ENCODE measurements at regions not wholly inside any gene's neighbourhood (a gene's known extent, or its start where the extent isn't known, plus 50 kb on each side); places are given as distances from the start of the nearest gene placed in this dataset.
"Not testable (repeated sequence)": the region's sequence is repeated elsewhere in the genome, so short reads cannot be mapped to it uniquely, and the experiment has no call there.

GRCh38 chr15:21015171-21015570 lies 149.1 kb upstream of the POTEB2 start:
- H3K4ac ChIP-seq (ENCODE audit: low read depth in 1 of 2, low read length in 2 of 2): not testable (repeated sequence)

GRCh38 chr15:21013308-21013707 lies 147.2 kb upstream of the POTEB2 start:
- not testable (repeated sequence) for H3K4ac ChIP-seq (ENCODE audit: low read depth in 1 of 2, low read length in 2 of 2); H3K27ac ChIP-seq (ENCODE audit: low read length, poor library complexity, severe bottlenecking); H4K8ac ChIP-seq (ENCODE audit: low read length); H3K9me3 ChIP-seq (ENCODE audit: control insufficient read depth, low read length); H3K4me1 ChIP-seq (ENCODE audit: control insufficient read depth, insufficient read depth, low read depth, low read length); H3K79me1 ChIP-seq (replicated peaks; ENCODE audit: low read length, poor library complexity, severe bottlenecking); H2BK5ac ChIP-seq (ENCODE audit: low read depth, low read length, poor library complexity, severe bottlenecking); H3K4me2 ChIP-seq (ENCODE audit: low read length, poor library complexity, severe bottlenecking); H3K18ac ChIP-seq (ENCODE audit: low read depth in 1 of 2, low read length in 2 of 2); H4K91ac ChIP-seq (ENCODE audit: low read length); H3K36me3 ChIP-seq (ENCODE audit: control insufficient read depth in 1 of 2, insufficient read depth in 2 of 2, low read depth in 1 of 2, low read length in 2 of 2); DNase-seq; H2AFZ ChIP-seq (ENCODE audit: low read depth, low read length); H2BK120ac ChIP-seq (ENCODE audit: low read depth, low read length); H3K4me3 ChIP-seq (ENCODE audit: insufficient read depth in 1 of 2, low read depth in 1 of 2, low read length in 2 of 2); H3K27me3 ChIP-seq (ENCODE audit: control insufficient read depth in 1 of 2, insufficient read depth in 1 of 2, low read length in 2 of 2); H2BK15ac ChIP-seq (ENCODE audit: low read depth, poor library complexity, severe bottlenecking); H3K9ac ChIP-seq (ENCODE audit: low read length); H3K14ac ChIP-seq (ENCODE audit: low read length in 2 of 2); H2BK12ac ChIP-seq (ENCODE audit: low read length in 2 of 2); H2AK5ac ChIP-seq (ENCODE audit: low read length, severe bottlenecking); H3K23ac ChIP-seq (ENCODE audit: low read length in 2 of 2)
- no CpG with 5 or more reads among the region's 9 CpGs for WGBS

More at GRCh38 chr15:21015171-21015570, 149.1 kb upstream of the POTEB2 start:
- H2AK5ac ChIP-seq (ENCODE audit: low read length, severe bottlenecking); H4K8ac ChIP-seq (ENCODE audit: low read length); H3K27me3 ChIP-seq (ENCODE audit: control insufficient read depth in 1 of 2, insufficient read depth in 1 of 2, low read length in 2 of 2); H2BK120ac ChIP-seq (ENCODE audit: low read depth, low read length); H3K79me1 ChIP-seq (replicated peaks; ENCODE audit: low read length, poor library complexity, severe bottlenecking); H3K27ac ChIP-seq (ENCODE audit: low read length, poor library complexity, severe bottlenecking); H3K23ac ChIP-seq (ENCODE audit: low read length in 2 of 2); H3K14ac ChIP-seq (ENCODE audit: low read length in 2 of 2); H3K4me1 ChIP-seq (ENCODE audit: control insufficient read depth, insufficient read depth, low read depth, low read length); H3K18ac ChIP-seq (ENCODE audit: low read depth in 1 of 2, low read length in 2 of 2); H3K36me3 ChIP-seq (ENCODE audit: control insufficient read depth in 1 of 2, insufficient read depth in 2 of 2, low read depth in 1 of 2, low read length in 2 of 2); H3K9ac ChIP-seq (ENCODE audit: low read length); H3K4me3 ChIP-seq (ENCODE audit: insufficient read depth in 1 of 2, low read depth in 1 of 2, low read length in 2 of 2); H3K9me3 ChIP-seq (ENCODE audit: control insufficient read depth, low read length); H2BK15ac ChIP-seq (ENCODE audit: low read depth, poor library complexity, severe bottlenecking); H2BK5ac ChIP-seq (ENCODE audit: low read depth, low read length, poor library complexity, severe bottlenecking); H4K91ac ChIP-seq (ENCODE audit: low read length); DNase-seq; H2AFZ ChIP-seq (ENCODE audit: low read depth, low read length); H3K4me2 ChIP-seq (ENCODE audit: low read length, poor library complexity, severe bottlenecking); H2BK12ac ChIP-seq (ENCODE audit: low read length in 2 of 2): not testable (repeated sequence)
- WGBS: no CpG with 5 or more reads among the region's 8 CpGs

GRCh38 chr15:21009651-21010050 lies 143.5 kb upstream of the POTEB2 start:
- H3K4me1 ChIP-seq (ENCODE audit: control insufficient read depth, insufficient read depth, low read depth, low read length): not testable (repeated sequence)

GRCh38 chr15:21003459-21003858 lies 137.3 kb upstream of the POTEB2 start:
- H2BK12ac ChIP-seq (ENCODE audit: low read length in 2 of 2): not testable (repeated sequence)

More at GRCh38 chr15:21009651-21010050, 143.5 kb upstream of the POTEB2 start:
- not testable (repeated sequence) for H3K9me3 ChIP-seq (ENCODE audit: control insufficient read depth, low read length); H3K9ac ChIP-seq (ENCODE audit: low read length); H2BK15ac ChIP-seq (ENCODE audit: low read depth, poor library complexity, severe bottlenecking); H2BK5ac ChIP-seq (ENCODE audit: low read depth, low read length, poor library complexity, severe bottlenecking); H2AK5ac ChIP-seq (ENCODE audit: low read length, severe bottlenecking); H3K36me3 ChIP-seq (ENCODE audit: control insufficient read depth in 1 of 2, insufficient read depth in 2 of 2, low read depth in 1 of 2, low read length in 2 of 2); H3K27me3 ChIP-seq (ENCODE audit: control insufficient read depth in 1 of 2, insufficient read depth in 1 of 2, low read length in 2 of 2); H3K4me2 ChIP-seq (ENCODE audit: low read length, poor library complexity, severe bottlenecking); H2BK12ac ChIP-seq (ENCODE audit: low read length in 2 of 2); H3K23ac ChIP-seq (ENCODE audit: low read length in 2 of 2); H3K79me1 ChIP-seq (replicated peaks; ENCODE audit: low read length, poor library complexity, severe bottlenecking); H2BK120ac ChIP-seq (ENCODE audit: low read depth, low read length); H3K27ac ChIP-seq (ENCODE audit: low read length, poor library complexity, severe bottlenecking); H4K8ac ChIP-seq (ENCODE audit: low read length); H4K91ac ChIP-seq (ENCODE audit: low read length); H3K4ac ChIP-seq (ENCODE audit: low read depth in 1 of 2, low read length in 2 of 2); H3K4me3 ChIP-seq (ENCODE audit: insufficient read depth in 1 of 2, low read depth in 1 of 2, low read length in 2 of 2); H3K18ac ChIP-seq (ENCODE audit: low read depth in 1 of 2, low read length in 2 of 2); H3K14ac ChIP-seq (ENCODE audit: low read length in 2 of 2); H2AFZ ChIP-seq (ENCODE audit: low read depth, low read length); DNase-seq
- no CpG with 5 or more reads among the region's 7 CpGs for WGBS

More at GRCh38 chr15:21003459-21003858, 137.3 kb upstream of the POTEB2 start:
- not testable (repeated sequence) for H3K14ac ChIP-seq (ENCODE audit: low read length in 2 of 2); H3K4me1 ChIP-seq (ENCODE audit: control insufficient read depth, insufficient read depth, low read depth, low read length); H2BK15ac ChIP-seq (ENCODE audit: low read depth, poor library complexity, severe bottlenecking); H3K27ac ChIP-seq (ENCODE audit: low read length, poor library complexity, severe bottlenecking); H4K8ac ChIP-seq (ENCODE audit: low read length); H3K18ac ChIP-seq (ENCODE audit: low read depth in 1 of 2, low read length in 2 of 2); H4K91ac ChIP-seq (ENCODE audit: low read length); H2BK5ac ChIP-seq (ENCODE audit: low read depth, low read length, poor library complexity, severe bottlenecking); H3K27me3 ChIP-seq (ENCODE audit: control insufficient read depth in 1 of 2, insufficient read depth in 1 of 2, low read length in 2 of 2); H3K9me3 ChIP-seq (ENCODE audit: control insufficient read depth, low read length); H3K79me1 ChIP-seq (replicated peaks; ENCODE audit: low read length, poor library complexity, severe bottlenecking); H3K9ac ChIP-seq (ENCODE audit: low read length); H3K4ac ChIP-seq (ENCODE audit: low read depth in 1 of 2, low read length in 2 of 2); H3K36me3 ChIP-seq (ENCODE audit: control insufficient read depth in 1 of 2, insufficient read depth in 2 of 2, low read depth in 1 of 2, low read length in 2 of 2); H2AFZ ChIP-seq (ENCODE audit: low read depth, low read length); H3K4me3 ChIP-seq (ENCODE audit: insufficient read depth in 1 of 2, low read depth in 1 of 2, low read length in 2 of 2); H2BK120ac ChIP-seq (ENCODE audit: low read depth, low read length); H3K4me2 ChIP-seq (ENCODE audit: low read length, poor library complexity, severe bottlenecking); DNase-seq; H3K23ac ChIP-seq (ENCODE audit: low read length in 2 of 2); H2AK5ac ChIP-seq (ENCODE audit: low read length, severe bottlenecking)
- WGBS: no CpG with 5 or more reads among the region's 1 CpG

All from mesenchymal stem cell (in vitro differentiated cells and primary cell).